NCI-H226 (cell line): ENCODE measurements at regions not wholly inside any gene's neighbourhood (a gene's known extent, or its start where the extent isn't known, plus 50 kb on each side); places are given as distances from the start of the nearest gene placed in this dataset.

Source experiments
- DNase-seq: peaks from one replicate; pipeline ENCODE4 v3.0.0-alpha.2; 2015

- DNase-seq = no peak
These were observed 199.5 kb upstream of the ZNF536 start for GRCh38 chr19:30172613-30173242.

GRCh38 chr19:30173593-30174356, 198.4 kb upstream of the ZNF536 start:
- no peak for DNase-seq

- no peak for DNase-seq
These were observed 197.9 kb upstream of the ZNF536 start for GRCh38 chr19:30174357-30174645.

GRCh38 chr19:30174791-30175190, 197.4 kb upstream of the ZNF536 start:
- DNase-seq = no peak

- no peak for DNase-seq
These were observed 196.2 kb upstream of the ZNF536 start for GRCh38 chr19:30175987-30176386.

GRCh38 chr19:30178721-30179402, 193.3 kb upstream of the ZNF536 start:
- DNase-seq = no peak

GRCh38 chr19:30180691-30181090, 191.5 kb upstream of the ZNF536 start:
- no peak for DNase-seq

GRCh38 chr19:30183807-30184490, 188.2 kb upstream of the ZNF536 start:
- no peak for DNase-seq

GRCh38 chr19:30202060-30202600, 170.1 kb upstream of the ZNF536 start:
- no peak for DNase-seq

- no peak for DNase-seq
These were observed 167.5 kb upstream of the ZNF536 start for GRCh38 chr19:30204721-30205120.

GRCh38 chr19:30206187-30206586, 166.0 kb upstream of the ZNF536 start:
- DNase-seq = no peak

GRCh38 chr19:30207357-30207756, 164.8 kb upstream of the ZNF536 start:
- DNase-seq = no peak

GRCh38 chr19:30208436-30209060, 163.6 kb upstream of the ZNF536 start:
- no peak for DNase-seq

- DNase-seq = no peak
These were observed 162.3 kb upstream of the ZNF536 start for GRCh38 chr19:30209617-30210600.

GRCh38 chr19:30212574-30212973, 159.6 kb upstream of the ZNF536 start:
- no peak for DNase-seq

GRCh38 chr19:30214651-30215051, 157.5 kb upstream of the ZNF536 start:
- DNase-seq = no peak

GRCh38 chr19:30215248-30215647, 156.9 kb upstream of the ZNF536 start:
- DNase-seq = no peak

- DNase-seq = no peak
These were observed 155.7 kb upstream of the ZNF536 start for GRCh38 chr19:30216453-30216852.

- DNase-seq = no peak
These were observed 154.7 kb upstream of the ZNF536 start for GRCh38 chr19:30217461-30217860.

GRCh38 chr19:30219702-30220101, 152.5 kb upstream of the ZNF536 start:
- DNase-seq = no peak

- no peak for DNase-seq
These were observed 151.0 kb upstream of the ZNF536 start for GRCh38 chr19:30221176-30221575.

GRCh38 chr19:30222428-30222873, 149.7 kb upstream of the ZNF536 start:
- DNase-seq = no peak
